ENCODE measurements at regions not wholly inside any gene's neighbourhood (a gene's known extent, or its start where the extent isn't known, plus 50 kb on each side); places are given as distances from the start of the nearest gene placed in this dataset.

DNA sequence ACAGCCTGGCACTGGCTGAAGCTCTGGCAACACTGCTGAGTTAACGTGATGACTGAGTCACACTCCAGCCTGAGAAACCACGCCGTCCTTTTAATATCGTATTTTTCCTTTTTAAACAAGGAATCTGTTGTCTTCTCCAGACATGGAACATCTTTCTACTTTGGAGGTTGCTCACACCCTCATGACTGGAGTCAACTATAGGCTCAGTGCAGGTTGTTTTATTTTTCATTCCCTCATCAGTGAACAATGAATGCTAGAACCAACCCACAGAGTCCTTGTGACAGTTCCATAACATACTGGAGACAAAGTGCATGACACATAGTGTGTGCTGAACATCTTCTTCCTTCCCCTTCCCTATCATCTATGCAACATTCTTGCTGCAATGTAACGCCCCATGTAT is 76.8 kb upstream of the CPEB2 start:
- no peak overlapping the region for H3K4me3 ChIP-seq (ENCODE audit: low read depth, low read length)
- TF ChIP-seq, protein P1, sequence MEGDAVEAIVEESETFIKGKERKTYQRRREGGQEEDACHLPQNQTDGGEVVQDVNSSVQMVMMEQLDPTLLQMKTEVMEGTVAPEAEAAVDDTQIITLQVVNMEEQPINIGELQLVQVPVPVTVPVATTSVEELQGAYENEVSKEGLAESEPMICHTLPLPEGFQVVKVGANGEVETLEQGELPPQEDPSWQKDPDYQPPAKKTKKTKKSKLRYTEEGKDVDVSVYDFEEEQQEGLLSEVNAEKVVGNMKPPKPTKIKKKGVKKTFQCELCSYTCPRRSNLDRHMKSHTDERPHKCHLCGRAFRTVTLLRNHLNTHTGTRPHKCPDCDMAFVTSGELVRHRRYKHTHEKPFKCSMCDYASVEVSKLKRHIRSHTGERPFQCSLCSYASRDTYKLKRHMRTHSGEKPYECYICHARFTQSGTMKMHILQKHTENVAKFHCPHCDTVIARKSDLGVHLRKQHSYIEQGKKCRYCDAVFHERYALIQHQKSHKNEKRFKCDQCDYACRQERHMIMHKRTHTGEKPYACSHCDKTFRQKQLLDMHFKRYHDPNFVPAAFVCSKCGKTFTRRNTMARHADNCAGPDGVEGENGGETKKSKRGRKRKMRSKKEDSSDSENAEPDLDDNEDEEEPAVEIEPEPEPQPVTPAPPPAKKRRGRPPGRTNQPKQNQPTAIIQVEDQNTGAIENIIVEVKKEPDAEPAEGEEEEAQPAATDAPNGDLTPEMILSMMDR (IDR thresholded peaks at IDR 0.05; ENCODE audit: low read depth, low read length, missing control alignments): no peak
- DNase-seq (ENCODE audit: low read depth): no peak

DNA sequence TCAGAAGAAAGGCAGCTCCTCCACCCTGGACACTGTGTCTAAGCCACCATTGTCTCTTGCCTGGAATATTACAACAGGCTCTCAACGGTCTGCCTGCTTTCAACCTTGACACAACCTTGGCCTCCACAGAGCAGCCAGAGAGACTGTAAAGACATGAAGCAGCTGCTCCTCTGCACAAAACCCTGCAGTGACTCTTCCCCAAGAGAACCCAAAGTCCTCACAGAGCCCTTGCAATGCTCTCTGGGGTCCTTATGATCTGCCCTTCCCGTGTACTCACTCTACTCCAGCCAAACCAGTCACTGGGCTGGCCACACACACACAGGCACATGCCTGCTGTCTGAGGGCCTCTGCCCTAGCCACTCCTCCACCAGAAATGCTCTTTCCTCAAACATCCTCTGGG is 75.9 kb upstream of the CPEB2 start:
- no peak for DNase-seq (ENCODE audit: low read depth)

DNA sequence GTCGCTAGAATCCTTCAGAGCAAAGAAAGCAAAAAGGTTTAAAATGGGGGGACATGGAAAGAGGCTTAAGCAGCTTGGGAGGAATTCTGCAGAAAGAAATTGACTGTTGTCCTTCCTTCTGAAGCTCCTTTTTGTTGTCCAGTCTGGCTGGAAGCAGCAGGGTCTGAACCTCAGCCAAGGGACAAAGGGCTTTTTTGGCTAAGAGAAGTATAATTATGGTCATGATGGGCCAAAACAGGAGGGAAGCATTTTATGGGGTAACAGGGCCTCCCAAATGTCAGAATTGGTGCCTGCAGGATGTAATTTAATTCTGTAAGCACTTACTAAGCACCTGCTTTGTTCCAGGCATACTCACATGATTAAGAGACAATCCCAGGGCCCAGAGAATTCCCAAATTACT is 74.2 kb upstream of the CPEB2 start:
- DNase-seq (ENCODE audit: low read depth): no peak

More for the DNA sequence above, 75.9 kb upstream of the CPEB2 start:
- TF ChIP-seq, protein P1 (IDR thresholded peaks at IDR 0.05; ENCODE audit: low read depth, low read length, missing control alignments): no peak
- H3K4me3 ChIP-seq (ENCODE audit: low read depth, low read length): no peak overlapping the region

DNA sequence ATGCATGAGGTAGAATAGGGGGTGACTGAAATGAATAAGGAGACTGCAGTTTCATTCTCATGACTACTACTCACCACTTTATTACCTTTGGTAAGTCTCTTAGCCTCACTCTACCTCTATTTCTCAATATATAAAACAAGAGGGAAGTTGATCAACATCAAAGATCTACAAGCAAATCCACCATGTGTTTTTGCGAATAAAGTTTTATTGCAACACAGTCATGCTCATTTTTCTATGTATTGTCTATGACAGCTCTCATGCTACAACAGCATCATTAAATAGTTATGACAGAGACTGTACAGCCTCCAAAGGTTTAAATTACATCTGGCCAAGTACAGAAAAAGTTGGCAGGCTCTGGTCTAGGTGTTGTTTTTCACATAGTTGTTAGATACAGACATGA is 72.6 kb upstream of the CPEB2 start:
- no peak for DNase-seq (ENCODE audit: low read depth)
- TF ChIP-seq, protein P1 (IDR thresholded peaks at IDR 0.05; ENCODE audit: low read depth, low read length, missing control alignments): no peak
- H3K4me3 ChIP-seq (ENCODE audit: low read depth, low read length): no peak overlapping the region

More for the DNA sequence above, 74.2 kb upstream of the CPEB2 start:
- TF ChIP-seq, protein P1 (IDR thresholded peaks at IDR 0.05; ENCODE audit: low read depth, low read length, missing control alignments): no peak
- H3K4me3 ChIP-seq (ENCODE audit: low read depth, low read length): no peak overlapping the region

DNA sequence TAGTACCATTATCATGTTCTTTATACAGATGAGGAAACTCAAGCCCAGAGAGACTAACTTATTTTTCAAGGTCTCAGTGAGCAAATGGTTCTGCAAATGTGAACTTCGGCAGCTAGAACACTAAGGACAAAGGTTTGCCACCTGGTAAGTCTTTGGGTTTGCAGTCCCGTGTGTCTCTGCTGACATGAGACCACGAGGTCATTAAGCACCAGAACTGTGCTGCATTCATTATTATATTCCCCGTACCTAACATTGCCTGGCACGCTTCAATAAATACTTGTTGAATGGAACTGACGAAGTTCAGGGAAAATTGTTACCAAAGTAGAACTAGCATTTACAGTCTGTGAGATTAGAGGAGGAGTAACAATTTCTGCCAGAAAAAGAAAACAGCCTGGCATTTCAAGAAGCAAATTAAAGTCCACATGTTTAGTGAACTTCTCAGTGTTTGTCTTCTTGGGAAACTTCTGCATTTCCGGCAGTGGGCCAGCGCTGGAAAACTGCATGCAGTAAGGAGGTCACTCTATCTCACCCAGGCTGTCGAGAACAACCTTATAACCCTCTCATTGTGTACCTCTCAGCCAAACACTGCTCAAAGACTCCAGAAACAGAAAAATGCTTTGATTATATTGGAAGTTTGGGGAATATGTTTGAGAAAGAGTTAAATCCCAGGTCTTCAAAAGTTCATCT is 67.4 kb upstream of the CPEB2 start:
- H3K4me3 ChIP-seq (ENCODE audit: low read depth, low read length): no peak overlapping the region
- TF ChIP-seq, protein P1 (IDR thresholded peaks at IDR 0.05; ENCODE audit: low read depth, low read length, missing control alignments): no peak
- DNase-seq (ENCODE audit: low read depth): no peak

DNA sequence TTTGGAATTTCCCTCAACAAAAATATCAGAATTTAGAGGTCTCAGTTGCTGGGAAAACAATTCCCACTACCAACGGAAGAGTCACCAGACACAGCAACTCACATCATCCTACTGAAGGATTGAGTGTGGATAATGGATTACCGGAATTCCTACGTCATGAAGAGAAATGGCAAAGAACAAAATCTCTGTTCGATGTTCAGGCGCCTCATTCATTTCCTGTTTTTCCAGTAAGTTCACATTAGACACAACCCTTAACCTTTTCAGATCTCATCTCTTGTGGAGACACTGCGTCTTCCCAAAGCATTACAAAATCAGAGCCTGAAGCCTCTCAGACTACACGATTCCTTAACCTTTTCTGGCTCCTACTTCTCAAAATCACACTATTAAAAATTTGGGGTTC is 58.5 kb upstream of the CPEB2 start:
- no peak for DNase-seq (ENCODE audit: low read depth)
- no peak overlapping the region for H3K4me3 ChIP-seq (ENCODE audit: low read depth, low read length)
- TF ChIP-seq, protein P1 (IDR thresholded peaks at IDR 0.05; ENCODE audit: low read depth, low read length, missing control alignments): no peak

DNA sequence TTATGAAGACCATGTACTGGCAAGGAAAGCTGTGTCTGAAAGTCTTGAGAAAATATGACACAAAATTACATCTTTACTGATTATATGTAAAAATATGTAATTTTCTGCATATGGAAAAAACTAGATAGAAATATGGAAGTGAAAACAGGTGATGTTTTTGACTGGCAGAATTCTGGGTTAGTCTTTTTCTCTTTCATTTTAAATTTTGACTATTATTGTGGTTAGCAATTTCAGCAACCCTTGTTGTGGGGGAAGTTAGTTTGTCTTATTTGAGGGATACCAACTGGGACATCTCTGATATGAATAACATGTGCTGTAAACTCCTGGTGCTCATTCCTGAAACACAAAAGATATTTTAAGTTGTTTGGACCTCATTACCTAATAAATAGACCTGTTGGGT is 49.9 kb upstream of the CPEB2 start:
- TF ChIP-seq, protein P1 (IDR thresholded peaks at IDR 0.05; ENCODE audit: low read depth, low read length, missing control alignments): no peak
- DNase-seq (ENCODE audit: low read depth): no peak
- no peak overlapping the region for H3K4me3 ChIP-seq (ENCODE audit: low read depth, low read length)

Data from GM12864 (cell line).